A549 (cell line): ENCODE measurements at regions not wholly inside any gene's neighbourhood (a gene's known extent, or its start where the extent isn't known, plus 50 kb on each side); places are given as distances from the start of the nearest gene placed in this dataset.

ENCODE experiments used
- ATAC-seq, 2 experiments: fragments of 200-7000 bp in 1 of 2; fragments of >200 bp in 1 of 2; cut with Nextera tagmentation in 1 of 2; cut with Tn5 transposase in 1 of 2; 3 replicates each; pipeline versions ENCODE4 v1.8.0 to v1.9.1; 2018 to 2020; ENCODE audit warnings: mild to moderate bottlenecking in 1 of 2, moderate library complexity in 1 of 2
- CTCF ChIA-PET: fragments of 300-600 bp; sonication (Branson Sonifier 250); formaldehyde crosslinking; extraction: SDS; loops from one replicate; lab custom pipeline; 2021; ENCODE audit warnings: antibody characterized with exemption, inconsistent platforms; lab: Yijun Ruan, JAX
- POLR2A ChIA-PET: fragments of 350-600 bp; formaldehyde crosslinking; extraction: SDS; loops from one replicate; lab custom pipeline; 2021; ENCODE audit warnings: antibody characterized with exemption, inconsistent platforms; lab: Yijun Ruan, JAX
- DNase-seq, 2 experiments: peaks; one replicate each; pipeline versions ENCODE4 v3.0.0 to v3.0.0-alpha.2; 2011 to 2016; ENCODE audit warnings: low read depth in 1 of 2, low spot score in 1 of 2
- FAIRE-seq: peaks from 2 replicates; lab custom pipeline; 2011; peaks lifted over from hg19 to GRCh38; lab: Jason Lieb, UNC
- H3K27ac ChIP-seq, 2 experiments: fragments of >200 bp; sonication (Bioruptor Twin); formaldehyde crosslinking; 3 replicates each; pipeline ENCODE4 v1.5.1; 2016 to 2017
- H3K4me1 ChIP-seq: fragments of >200 bp; sonication (Bioruptor Twin); formaldehyde crosslinking; 3 replicates; pipeline ENCODE4 v1.6.1; 2016
- H3K4me2 ChIP-seq: fragments of >200 bp; sonication (Bioruptor Twin); formaldehyde crosslinking; 3 replicates; pipeline ENCODE4 v1.6.1; 2016
- H3K4me3 ChIP-seq: fragments of >200 bp; sonication (Bioruptor Twin); formaldehyde crosslinking; 3 replicates; pipeline ENCODE4 v1.5.1; 2016
- H3K9me3 ChIP-seq: fragments of >200 bp; sonication (Bioruptor Twin); formaldehyde crosslinking; 3 replicates; pipeline ENCODE4 v1.6.1; 2016
- BHLHE40 ChIP-seq: IDR thresholded peaks from 2 replicates; pipeline ENCODE4 v1.6.1; 2012; ENCODE audit warnings: low read depth, low read length, inconsistent platforms
- EP300 ChIP-seq, 2 experiments: fragments of >200 bp; sonication (Bioruptor Twin); formaldehyde crosslinking; IDR thresholded peaks; 2 replicates in 1 of 2; 3 replicates in 1 of 2; pipeline ENCODE4 v1.6.1; 2016 to 2017
- FOSL2 ChIP-seq, 2 experiments: fragments of 450-650 bp in 1 of 2; fragments of >200 bp in 1 of 2; sonication (Bioruptor Twin) in 1 of 2; formaldehyde crosslinking; IDR thresholded peaks; 2 replicates each; pipeline versions ENCODE4 v1.5.0 to v1.6.1; 2016 to 2020; ENCODE audit warnings: mild to moderate bottlenecking in 1 of 2, moderate library complexity in 1 of 2
- FOXS1 ChIP-seq: fragments of 250-450 bp; sonication (Bioruptor Pico); IDR thresholded peaks from 2 replicates; pipeline ENCODE4 v1.5.0; 2020; ENCODE audit warnings: mild to moderate bottlenecking, moderate library complexity
- HDAC2 ChIP-seq: fragments of 200-600 bp; sonication (generic); IDR thresholded peaks from 2 replicates; pipeline ENCODE4 v1.6.1; 2016
- HEYL ChIP-seq: fragments of 250-450 bp; sonication (Bioruptor Pico); IDR thresholded peaks from 2 replicates; pipeline ENCODE4 v1.8.0; 2021; ENCODE audit warnings: mild to moderate bottlenecking, moderate library complexity
- KDM1A ChIP-seq: fragments of 200-600 bp; sonication (generic); IDR thresholded peaks from 2 replicates; pipeline ENCODE4 v1.6.1; 2016; ENCODE audit warnings: low read depth, mild to moderate bottlenecking
- MAFK ChIP-seq: fragments of 450-650 bp; IDR thresholded peaks from 2 replicates; pipeline ENCODE4 v1.6.1; 2014; ENCODE audit not compliant: partially characterized antibody
- MAZ ChIP-seq: fragments of 150-350 bp; IDR thresholded peaks from 2 replicates; pipeline ENCODE4 v1.6.1; 2014; ENCODE audit warnings: antibody characterized with exemption, low read depth, low read length, borderline replicate concordance
- NR3C1 ChIP-seq: fragments of >200 bp; sonication (Bioruptor Twin); formaldehyde crosslinking; IDR thresholded peaks from 3 replicates; pipeline ENCODE4 v1.6.1; 2017
- RAD21 ChIP-seq, 2 experiments: fragments of >200 bp in 1 of 2; sonication (Bioruptor Twin) in 1 of 2; formaldehyde crosslinking in 1 of 2; IDR thresholded peaks in 1 of 2; conservative IDR thresholded peaks in 1 of 2; 2 replicates in 1 of 2; 3 replicates in 1 of 2; pipeline ENCODE4 v1.6.1; 2012 to 2018; ENCODE audit warnings: inconsistent platforms in 1 of 2
- RARB ChIP-seq: fragments of 250-450 bp; sonication (Bioruptor Pico); IDR thresholded peaks from 2 replicates; pipeline ENCODE4 v1.8.0; 2021; ENCODE audit warnings: mild to moderate bottlenecking, moderate library complexity
- RFX5 ChIP-seq: fragments of 450-650 bp; IDR thresholded peaks from 2 replicates; pipeline ENCODE4 v1.7.1; 2014; ENCODE audit warnings: antibody characterized with exemption, mild to moderate bottlenecking, moderate library complexity
- SMC3 ChIP-seq: fragments of >200 bp; sonication (Bioruptor Twin); formaldehyde crosslinking; IDR thresholded peaks from 3 replicates; pipeline ENCODE4 v1.6.1; 2018; ENCODE audit warnings: inconsistent platforms
- SREBF2 ChIP-seq: fragments of 450-650 bp; IDR thresholded peaks from 2 replicates; pipeline ENCODE4 v1.6.1; 2014; ENCODE audit warnings: mild to moderate bottlenecking, moderate library complexity
- ZC3H11A ChIP-seq: fragments of 450-650 bp; IDR thresholded peaks from 2 replicates; pipeline ENCODE4 v1.6.1; 2014; ENCODE audit warnings: antibody characterized with exemption, mild to moderate bottlenecking
- ZFP36 ChIP-seq: fragments of 450-650 bp; IDR thresholded peaks from 2 replicates; pipeline ENCODE4 v1.6.1; 2014; ENCODE audit warnings: borderline replicate concordance; ENCODE audit not compliant: partially characterized antibody
- ZNF302 ChIP-seq: fragments of 250-450 bp; sonication (Bioruptor Pico); IDR thresholded peaks from 2 replicates; pipeline ENCODE4 v1.9.0; 2021; ENCODE audit warnings: inconsistent platforms, mild to moderate bottlenecking, moderate library complexity
- ZSCAN20 ChIP-seq: fragments of 250-450 bp; sonication (Bioruptor Pico); IDR thresholded peaks from 2 replicates; pipeline ENCODE4 v1.8.0; 2022; ENCODE audit warnings: mild to moderate bottlenecking, moderate library complexity
- WGBS: methylation state at CpG from one replicate; pipeline ENCODE4 v1.1.6; 2017; ENCODE audit errors: missing lambda C conversion rate; 5-methylcytosine and 5-hydroxymethylcytosine counted together
- TF ChIP-seq, protein P1 (sequence below): fragments of >200 bp; sonication (Bioruptor Twin); formaldehyde crosslinking; IDR thresholded peaks from 3 replicates; pipeline ENCODE4 v1.5.1; 2016
- TF ChIP-seq, protein P2 (sequence below): fragments of 250-450 bp; sonication (Bioruptor Pico); IDR thresholded peaks from 2 replicates; pipeline ENCODE4 v1.5.0; 2020; ENCODE audit warnings: low read depth, mild to moderate bottlenecking, moderate library complexity

DNA sequence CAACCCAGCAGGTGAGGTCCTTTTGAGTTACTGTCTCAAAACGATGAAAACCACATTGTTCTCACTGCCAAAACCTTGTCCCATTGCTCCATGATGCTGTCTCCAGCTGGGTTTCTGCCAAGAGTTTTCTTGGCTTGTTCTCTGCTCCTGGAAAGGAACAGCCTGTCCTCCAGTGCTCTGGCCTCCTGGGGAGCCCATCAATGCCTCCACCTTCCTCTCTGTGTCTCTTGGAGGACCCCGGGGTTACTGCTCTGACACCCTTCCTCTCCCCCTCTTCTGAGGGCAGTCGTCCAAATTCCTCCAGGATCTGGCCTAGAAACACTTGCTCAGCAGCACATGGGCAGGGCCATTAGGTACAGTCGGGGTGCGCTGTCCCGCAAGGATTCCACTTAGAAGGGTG, 63.9 kb upstream of the RGMA start (continued):
- TF ChIP-seq ZFP36, result no peak
- TF ChIP-seq EP300 (IDR thresholded peaks at IDR 0.05), result no peak
- TF ChIP-seq FOXS1, result no peak
- no peak for TF ChIP-seq RARB (CRISPR knock-in tag)
- TF ChIP-seq ZC3H11A, result no peak

DNA sequence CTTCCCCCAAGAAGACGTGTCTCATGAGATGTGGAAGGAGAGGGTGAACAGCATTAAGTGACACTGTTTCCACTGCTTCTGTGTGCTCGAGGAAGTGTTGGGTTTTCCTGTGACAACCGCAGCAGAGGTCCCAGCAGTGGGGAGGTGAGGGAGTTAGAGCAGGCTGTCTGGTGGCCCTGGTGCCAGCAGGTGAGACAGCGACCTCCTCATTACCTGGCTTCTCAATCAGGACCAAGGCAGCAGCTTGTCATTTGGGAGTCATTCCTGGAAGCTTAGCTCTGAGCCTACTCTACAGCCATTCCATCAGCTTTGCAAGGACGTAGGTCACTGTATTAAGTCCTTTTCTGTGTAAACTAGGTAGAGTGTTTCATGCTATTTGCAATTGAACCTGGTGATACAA, 63.3 kb upstream of the RGMA start:
- Histone ChIP-seq H3K4me2 (no peak overlapping the region), H3K27ac (no peak overlapping the region), H3K4me3 (no peak overlapping the region), H3K4me1 (no peaks in the 10 kb centered on the region), H3K9me3 (peaks cover 3% of the 10 kb centered on the region; the same call in 1 of the 3 replicates)
- FAIRE-seq, result no peak
- DNase-seq, result no peak
- CTCF ChIA-PET, result interaction anchor here (1.7 kb wide), 1 partner anchor 65 kb away, joined by 5 read pairs; no protein-coding TSS in a partner anchor
- 0 out of 6 replicates have a peak, but pooled peaks of 1 of the 2 experiments have one; percentile 39 for ATAC-seq
- POLR2A ChIA-PET, result no interaction called here
- WGBS, result 14% methylated on average over 5 of the region's 5 CpGs
- TF ChIP-seq BHLHE40, result no peak

DNA sequence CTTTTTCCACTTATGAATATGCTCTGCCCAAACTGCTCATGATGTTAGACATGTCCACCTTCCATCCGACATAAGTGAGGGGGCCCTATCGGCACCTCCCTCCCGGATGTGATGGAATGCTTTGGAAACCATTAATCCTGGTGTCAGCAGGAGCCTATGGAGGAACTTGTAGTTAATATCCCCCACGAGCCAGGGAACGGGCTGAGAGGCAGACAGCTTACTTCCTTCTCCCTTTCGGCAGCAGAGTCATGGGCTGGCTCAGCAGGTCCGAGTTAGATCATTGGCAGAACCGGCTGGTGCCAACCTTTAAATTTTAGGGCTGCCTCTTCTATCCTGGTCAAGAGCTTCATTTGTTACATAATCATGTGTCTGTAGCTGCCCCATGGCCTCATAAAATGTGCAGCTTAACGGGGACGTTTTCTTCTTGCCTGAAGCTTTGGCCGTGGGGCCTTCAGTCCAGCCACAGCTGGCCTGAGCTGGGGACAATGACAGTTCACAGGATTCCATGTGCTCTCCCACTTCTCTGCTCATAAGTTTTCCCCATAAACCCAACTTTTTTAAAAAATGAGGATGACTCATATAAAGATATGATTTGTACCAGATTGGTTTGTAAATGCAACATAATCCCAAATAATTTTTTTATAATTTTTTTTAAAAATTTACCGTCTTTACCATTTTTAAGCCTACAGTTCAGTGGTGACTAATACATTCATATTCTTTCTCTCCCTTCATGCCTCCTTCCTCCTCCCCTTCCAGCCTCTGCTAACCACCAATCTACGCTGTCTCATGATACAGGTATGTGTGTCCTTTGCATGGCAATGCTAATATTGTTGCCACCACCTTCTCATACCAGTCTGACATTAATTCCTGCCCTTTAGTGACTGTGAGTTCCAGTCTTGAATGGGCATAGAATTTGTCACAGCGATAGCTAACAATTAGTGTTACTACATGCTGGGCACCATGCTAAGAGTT, 62.2 kb upstream of the RGMA start:
- H3K4me3 ChIP-seq, result no peak overlapping the region
- no peak for FAIRE-seq

DNA sequence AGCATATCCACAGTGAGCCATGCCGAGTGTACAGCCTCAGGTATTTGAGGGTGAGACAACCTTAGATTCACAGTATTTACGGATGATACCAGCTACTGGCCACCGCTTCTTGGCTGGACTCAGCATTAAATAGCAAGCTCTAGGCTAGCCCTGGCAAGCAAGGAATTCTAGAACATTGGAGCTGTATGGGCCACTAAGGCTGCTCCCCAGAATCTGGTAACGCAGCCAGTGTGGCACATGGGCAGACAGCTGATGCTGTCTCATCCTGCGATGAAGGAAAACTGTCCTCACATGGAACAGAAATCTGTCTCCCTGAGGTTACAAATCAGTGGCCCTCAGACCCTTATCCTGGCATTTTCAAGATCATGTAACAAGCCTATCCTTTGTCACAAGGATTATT, 57.6 kb upstream of the RGMA start:
- WGBS, result 19% methylated on average over 5 of the region's 5 CpGs
- Histone ChIP-seq H3K9me3 (no peaks in the 10 kb centered on the region), H3K4me2 (no peak overlapping the region), H3K27ac (no peak overlapping the region), H3K4me3 (no peak overlapping the region), H3K4me1 (no peaks in the 10 kb centered on the region)
- ChIA-PET CTCF (interaction anchor here (0.5 kb wide), 1 partner anchor 29 kb away, joined by 3 read pairs; no protein-coding TSS in a partner anchor), POLR2A (no interaction called here)
- DNase-seq (no peak), ATAC-seq (0 out of 6 replicates have a peak, but pooled peaks of 1 of the 2 experiments have one; percentile 22), FAIRE-seq (no peak)
- TF ChIP-seq RAD21 (conservative IDR thresholded peaks at IDR 0.05 in 1 of 2, IDR thresholded peaks at IDR 0.05 in 1 of 2) (no peak), EP300 (IDR thresholded peaks at IDR 0.05) (no peak), MAZ (no peak), ZSCAN20 (no peak), KDM1A (no peak), SREBF2 (no peak), HDAC2 (no peak), BHLHE40 (no peak), ZNF302 (CRISPR knock-in tag) (no peak), HEYL (CRISPR knock-in tag) (no peak)

More for the DNA sequence above, 62.2 kb upstream of the RGMA start:
- POLR2A ChIA-PET, result no interaction called here
- WGBS, result 28% methylated on average over 14 of the region's 14 CpGs
- CTCF ChIA-PET, result interaction anchor here (1.7 kb wide), 1 partner anchor 63 kb away, joined by 5 read pairs; no protein-coding TSS in a partner anchor
- ATAC-seq, result no peak
- TF ChIP-seq NR3C1 (no peak), FOSL2 (IDR thresholded peaks at IDR 0.05) (no peak), FOSL2 (CRISPR knock-in tag; IDR thresholded peaks at IDR 0.05) (0 out of 2 replicates have a peak, but pooled peaks have one; percentile 27), SMC3 (no peak), MAFK (no peak), RFX5 (no peak)
- TF ChIP-seq, protein P1, sequence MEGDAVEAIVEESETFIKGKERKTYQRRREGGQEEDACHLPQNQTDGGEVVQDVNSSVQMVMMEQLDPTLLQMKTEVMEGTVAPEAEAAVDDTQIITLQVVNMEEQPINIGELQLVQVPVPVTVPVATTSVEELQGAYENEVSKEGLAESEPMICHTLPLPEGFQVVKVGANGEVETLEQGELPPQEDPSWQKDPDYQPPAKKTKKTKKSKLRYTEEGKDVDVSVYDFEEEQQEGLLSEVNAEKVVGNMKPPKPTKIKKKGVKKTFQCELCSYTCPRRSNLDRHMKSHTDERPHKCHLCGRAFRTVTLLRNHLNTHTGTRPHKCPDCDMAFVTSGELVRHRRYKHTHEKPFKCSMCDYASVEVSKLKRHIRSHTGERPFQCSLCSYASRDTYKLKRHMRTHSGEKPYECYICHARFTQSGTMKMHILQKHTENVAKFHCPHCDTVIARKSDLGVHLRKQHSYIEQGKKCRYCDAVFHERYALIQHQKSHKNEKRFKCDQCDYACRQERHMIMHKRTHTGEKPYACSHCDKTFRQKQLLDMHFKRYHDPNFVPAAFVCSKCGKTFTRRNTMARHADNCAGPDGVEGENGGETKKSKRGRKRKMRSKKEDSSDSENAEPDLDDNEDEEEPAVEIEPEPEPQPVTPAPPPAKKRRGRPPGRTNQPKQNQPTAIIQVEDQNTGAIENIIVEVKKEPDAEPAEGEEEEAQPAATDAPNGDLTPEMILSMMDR, result no peak
- TF ChIP-seq, protein P2, sequence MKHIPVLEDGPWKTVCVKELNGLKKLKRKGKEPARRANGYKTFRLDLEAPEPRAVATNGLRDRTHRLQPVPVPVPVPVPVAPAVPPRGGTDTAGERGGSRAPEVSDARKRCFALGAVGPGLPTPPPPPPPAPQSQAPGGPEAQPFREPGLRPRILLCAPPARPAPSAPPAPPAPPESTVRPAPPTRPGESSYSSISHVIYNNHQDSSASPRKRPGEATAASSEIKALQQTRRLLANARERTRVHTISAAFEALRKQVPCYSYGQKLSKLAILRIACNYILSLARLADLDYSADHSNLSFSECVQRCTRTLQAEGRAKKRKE, result no peak
- TF ChIP-seq, all 56 proteins: peak for 1
- Histone ChIP-seq H3K4me1 (no peaks in the 10 kb centered on the region), H3K27ac (no peak overlapping the region), H3K9me3 (peaks cover 3% of the 10 kb centered on the region; the same call in 1 of the 3 replicates), H3K4me2 (no peak overlapping the region)
- no peak for DNase-seq
